HG03108 (cell line): ENCODE measurements at regions not wholly inside any gene's neighbourhood (a gene's known extent, or its start where the extent isn't known, plus 50 kb on each side); places are given as distances from the start of the nearest gene placed in this dataset.
"Not testable (repeated sequence)": the region's sequence is repeated elsewhere in the genome, so short reads cannot be mapped to it uniquely, and the experiment has no call there.

Experiments
- ATAC-seq: cut with Tn5 transposase; IDR thresholded peaks from one replicate; pipeline ENCODE4 v1.9.1; 2021; ENCODE audit warnings: moderate library complexity; ENCODE audit not compliant: unreplicated experiment

- ATAC-seq: no peak
These were observed 118.8 kb downstream of the ATPSCKMT start for GRCh38 chr5:10130881-10131280.

DNA sequence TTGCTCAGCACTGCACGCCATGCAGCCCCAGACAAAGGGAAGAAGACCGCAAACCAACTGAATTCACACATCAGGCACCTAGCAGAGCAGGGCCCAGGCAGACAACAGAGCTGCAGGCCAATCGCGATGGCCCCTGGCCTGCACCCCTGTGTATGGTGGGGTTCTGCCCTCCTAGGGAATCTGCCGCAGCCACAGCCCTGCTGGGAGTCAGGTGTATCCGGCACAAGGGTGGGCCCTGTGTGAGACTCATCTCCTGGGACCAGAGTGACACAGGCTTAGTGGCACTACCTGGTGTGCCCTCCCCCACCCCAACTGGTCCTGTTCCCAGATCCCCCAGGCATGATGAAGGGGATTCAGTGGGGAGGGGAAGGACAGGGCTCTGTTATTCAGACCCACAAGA, 122.8 kb downstream of the ATPSCKMT start:
- ATAC-seq: no peak

GRCh38 chr5:10125116-10125515, 124.6 kb downstream of the ATPSCKMT start:
- no peak for ATAC-seq

GRCh38 chr5:10124287-10124686, 125.4 kb downstream of the ATPSCKMT start:
- no peak for ATAC-seq

GRCh38 chr5:10123254-10123989, 126.3 kb downstream of the ATPSCKMT start:
- no peak for ATAC-seq

- no peak for ATAC-seq
These were observed 127.5 kb downstream of the ATPSCKMT start for GRCh38 chr5:10122076-10122726.

DNA sequence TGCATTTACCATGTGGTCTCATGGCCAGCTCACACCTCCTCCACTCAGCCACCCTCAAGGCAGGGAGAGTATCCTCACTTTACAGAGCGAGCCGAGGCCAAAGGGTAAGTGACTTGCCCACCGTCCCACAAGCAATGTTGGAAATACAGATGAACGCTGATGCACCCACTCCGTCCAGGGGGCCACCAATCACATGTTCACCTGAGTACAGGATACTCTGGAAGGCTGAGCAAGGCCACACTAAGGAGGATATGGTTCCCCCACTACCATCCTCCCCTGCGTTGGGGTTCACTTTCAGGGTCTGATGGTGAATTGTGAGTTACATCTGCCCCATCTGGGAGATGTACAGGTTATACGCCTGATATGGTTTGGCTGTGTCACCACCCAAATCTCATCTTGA, 128.8 kb downstream of the ATPSCKMT start:
- ATAC-seq: no peak

DNA sequence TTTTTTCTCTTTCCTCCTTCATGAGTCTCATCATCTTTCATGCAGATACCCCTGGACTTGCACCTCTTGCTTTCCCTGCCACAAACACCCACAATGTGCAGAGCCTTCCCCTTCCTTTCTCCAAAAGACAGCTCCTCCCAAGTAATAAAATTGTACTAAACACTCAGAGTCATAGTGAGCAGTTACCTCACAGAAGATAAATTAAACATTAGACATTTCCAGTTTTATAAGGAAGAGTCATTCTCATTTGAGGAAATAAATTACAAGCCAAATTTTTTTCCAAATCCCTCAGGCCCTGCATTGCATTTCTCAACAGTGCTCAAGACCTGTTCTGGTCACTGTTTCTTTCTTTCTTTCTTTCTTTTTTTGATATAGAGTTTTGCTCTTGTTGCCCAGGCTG, 131.5 kb downstream of the ATPSCKMT start:
- no peak for ATAC-seq

DNA sequence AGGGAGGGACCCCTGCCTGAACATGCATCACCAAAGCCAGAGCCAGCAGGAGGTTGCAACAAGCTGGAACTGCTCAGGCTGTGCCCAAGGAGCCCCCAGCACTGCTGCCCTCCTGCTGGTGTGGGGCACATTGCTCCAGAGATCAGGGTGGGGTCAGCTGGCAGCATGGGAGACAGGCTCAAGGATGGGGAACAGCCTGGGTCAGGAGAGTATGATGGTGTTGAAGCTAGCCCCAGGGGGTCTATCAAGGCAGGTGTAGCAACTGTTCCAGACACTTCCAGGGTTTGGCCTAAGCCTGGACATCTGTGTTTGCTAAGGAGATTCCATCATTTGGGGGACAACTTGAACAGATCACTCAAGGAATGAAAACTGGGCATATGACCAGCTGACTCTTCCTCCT, 133.1 kb downstream of the ATPSCKMT start:
- no peak for ATAC-seq

DNA sequence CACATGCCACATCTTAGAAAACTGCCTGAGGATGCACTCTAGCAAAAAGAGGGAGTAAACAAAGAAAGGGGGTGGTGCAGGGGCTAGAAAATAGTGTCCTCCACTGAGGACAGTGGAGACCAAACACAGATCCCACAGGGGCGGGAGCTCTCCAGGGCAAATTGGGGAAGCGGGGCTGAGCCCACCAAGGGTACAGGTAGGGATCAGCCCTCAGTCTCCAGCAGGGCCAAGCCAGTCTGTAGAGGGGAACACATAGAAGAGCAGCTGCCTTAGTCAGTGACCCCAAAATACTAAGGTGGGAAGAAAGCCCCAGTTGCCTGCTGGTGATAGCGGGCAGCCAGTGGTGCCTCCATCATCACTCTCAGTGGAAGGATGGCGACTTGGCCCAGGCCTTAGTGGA, 134.0 kb downstream of the ATPSCKMT start:
- no peak for ATAC-seq

DNA sequence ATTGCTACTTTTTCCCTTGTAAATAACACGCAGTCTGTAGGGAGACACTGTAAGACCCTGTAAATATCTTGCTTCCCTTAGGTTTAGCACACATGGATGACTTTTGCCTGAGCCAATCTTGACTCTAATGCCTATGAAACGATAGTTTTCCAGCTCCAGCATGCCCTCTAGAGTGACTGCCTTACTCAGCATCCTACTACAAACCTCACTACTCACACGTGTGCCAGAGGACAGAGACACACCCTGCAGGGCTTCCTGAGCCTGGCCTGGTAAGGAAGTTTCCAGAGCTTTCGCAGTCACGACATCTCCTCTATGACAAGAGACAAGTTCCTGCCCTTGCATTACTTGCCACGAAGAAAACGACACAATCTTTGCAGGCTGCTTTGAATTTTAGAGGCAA, 138.1 kb downstream of the ATPSCKMT start:
- ATAC-seq: no peak

- ATAC-seq: no peak
These were observed 139.5 kb downstream of the ATPSCKMT start for GRCh38 chr5:10110228-10110627.

GRCh38 chr5:10109299-10109698, 140.4 kb downstream of the ATPSCKMT start:
- ATAC-seq: no peak

DNA sequence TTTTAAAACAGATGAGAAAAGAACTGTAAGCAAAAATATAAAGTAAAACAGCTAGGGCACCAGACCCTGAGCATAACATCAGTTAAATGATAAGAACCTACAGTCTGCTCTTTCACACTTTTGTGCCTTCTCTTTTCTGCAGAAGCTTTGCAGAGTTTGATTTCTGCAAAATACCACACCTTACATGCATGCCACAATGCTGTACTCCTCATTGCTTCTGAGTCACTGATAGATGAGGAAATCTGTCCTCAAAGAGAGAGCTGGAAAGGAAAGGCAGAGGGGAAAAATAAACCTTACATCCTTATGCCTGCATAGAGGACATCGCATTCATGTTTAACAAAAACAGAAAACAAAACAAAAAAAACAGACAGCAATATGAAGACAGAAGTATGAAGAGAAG, 142.9 kb downstream of the ATPSCKMT start:
- no peak for ATAC-seq

- no peak for ATAC-seq
These were observed 143.4 kb downstream of the ATPSCKMT start for GRCh38 chr5:10106285-10106684.

- ATAC-seq: no peak
These were observed 146.8 kb downstream of the ATPSCKMT start for GRCh38 chr5:10102706-10103497.

DNA sequence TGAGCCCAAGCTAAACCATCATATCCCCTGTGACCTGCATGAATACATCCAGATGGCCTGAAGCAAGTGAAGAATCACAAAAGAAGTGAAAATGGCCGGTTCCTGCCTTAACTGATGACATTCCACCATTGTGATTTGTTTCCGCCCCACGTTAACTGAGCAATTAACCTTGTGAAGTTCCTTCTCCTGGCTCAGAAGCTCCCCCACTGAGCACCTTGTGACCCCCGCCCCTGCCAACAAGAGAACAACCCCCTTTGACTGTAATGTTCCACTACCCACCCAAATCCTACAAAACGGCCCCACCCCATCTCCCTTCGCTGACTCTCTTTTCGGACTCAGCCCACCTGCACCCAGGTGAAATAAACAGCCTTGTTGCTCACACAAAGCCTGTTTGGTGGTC, 147.5 kb downstream of the ATPSCKMT start:
- not testable (repeated sequence) for ATAC-seq

- no peak for ATAC-seq
These were observed 150.1 kb downstream of the ATPSCKMT start for GRCh38 chr5:10099548-10099947.

- no peak for ATAC-seq
These were observed 158.0 kb downstream of the ATPSCKMT start for GRCh38 chr5:10091701-10092100.

DNA sequence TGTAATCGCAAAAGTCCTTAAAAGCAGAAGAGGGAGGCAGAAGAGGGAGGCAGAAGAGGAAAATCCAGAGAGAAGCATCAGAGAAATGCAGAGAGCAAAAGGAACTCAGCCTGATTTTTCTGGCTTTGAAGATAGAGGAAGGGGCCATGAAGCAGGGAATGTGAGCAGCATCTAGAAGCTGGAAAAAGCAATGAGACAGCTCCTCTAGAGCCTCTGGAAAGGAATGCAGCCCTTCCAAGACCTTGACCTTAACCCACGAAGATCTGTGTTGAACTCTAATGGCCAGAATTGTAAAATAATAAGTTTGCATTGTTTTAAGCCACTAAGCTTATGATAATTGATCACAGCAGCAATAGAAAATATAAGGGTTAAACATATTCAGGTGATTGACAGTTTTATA, 159.6 kb downstream of the ATPSCKMT start:
- no peak for ATAC-seq

- ATAC-seq: no peak
These were observed 164.5 kb downstream of the ATPSCKMT start for GRCh38 chr5:10085185-10085584.

DNA sequence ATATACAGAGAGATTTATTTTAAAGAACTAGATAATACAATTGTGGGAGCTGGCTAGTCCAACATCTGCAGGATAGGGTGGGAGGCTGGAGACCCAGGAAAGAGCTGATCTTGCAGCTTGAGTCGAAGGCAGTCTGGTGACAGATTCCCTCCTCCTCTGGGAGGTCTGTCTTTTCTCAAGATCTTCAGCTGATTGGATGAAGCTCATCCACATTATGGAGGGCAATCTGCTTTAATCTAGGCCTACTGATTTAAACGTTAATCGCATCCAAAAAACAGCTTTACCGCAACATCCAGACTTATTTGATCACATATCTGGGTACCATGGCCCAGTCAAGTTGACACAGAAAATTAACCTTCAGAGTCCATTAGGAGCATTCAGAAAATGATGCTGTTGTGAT, 168.1 kb downstream of the ATPSCKMT start:
- ATAC-seq: no peak
